WTC11 (cell line): ENCODE measurements at regions not wholly inside any gene's neighbourhood (a gene's known extent, or its start where the extent isn't known, plus 50 kb on each side); places are given as distances from the start of the nearest gene placed in this dataset.

ENCODE experiments used
- ATAC-seq: fragments of 200-7000 bp; cut with Tn5 transposase; 2 replicates; pipeline ENCODE4 v1.10.0; 2021; ENCODE audit warnings: mild to moderate bottlenecking, moderate library complexity
- CTCF ChIA-PET: fragments of 300-600 bp; sonication (Branson Sonifier 250); formaldehyde crosslinking; loops from one replicate; lab custom pipeline; 2021; ENCODE audit warnings: antibody characterized with exemption; lab: Charles Lee
- POLR2A ChIA-PET: fragments of 350-600 bp; sonication (Branson Sonifier 250); formaldehyde crosslinking; loops from one replicate; lab custom pipeline; 2021; ENCODE audit warnings: antibody characterized with exemption; lab: Charles Lee
- DNase-seq: peaks from one replicate; pipeline ENCODE4 v3.0.0; 2021; ENCODE audit warnings: low spot score
- H3K27ac Mint-ChIP-seq: 2 replicates; pipeline ENCODE4 v1.8.0; 2021; ENCODE audit warnings: mixed read lengths
- H3K27me3 Mint-ChIP-seq: 2 replicates; pipeline ENCODE4 v1.8.0; 2021; ENCODE audit warnings: low read depth, mild to moderate bottlenecking, moderate library complexity, mixed read lengths
- H3K36me3 Mint-ChIP-seq: 2 replicates; pipeline ENCODE4 v1.8.0; 2021; ENCODE audit warnings: mixed read lengths
- H3K4me1 Mint-ChIP-seq: 2 replicates; pipeline ENCODE4 v1.8.0; 2022; ENCODE audit warnings: mixed read lengths
- H3K4me3 Mint-ChIP-seq: 2 replicates; pipeline ENCODE4 v1.8.0; 2021; ENCODE audit warnings: mild to moderate bottlenecking, moderate library complexity, mixed read lengths
- H3K9me3 Mint-ChIP-seq: 2 replicates; pipeline ENCODE4 v1.8.0; 2021; ENCODE audit warnings: mixed read lengths
- ARID4B ChIP-seq: sonication (generic); formaldehyde crosslinking; IDR thresholded peaks from 2 replicates; pipeline ENCODE4 v1.8.0; 2023; ENCODE audit warnings: missing genetic modification reagents, mild to moderate bottlenecking, borderline replicate concordance
- ATF6 ChIP-seq: sonication (generic); formaldehyde crosslinking; IDR thresholded peaks from 2 replicates; pipeline ENCODE4 v1.8.1; 2023; ENCODE audit warnings: mild to moderate bottlenecking, missing genetic modification reagents
- ESRRA ChIP-seq: sonication (generic); formaldehyde crosslinking; IDR thresholded peaks from 2 replicates; pipeline ENCODE4 v1.8.1; 2022; ENCODE audit warnings: mild to moderate bottlenecking, missing genetic modification reagents, borderline replicate concordance
- GRHL2 ChIP-seq: fragments of 250-450 bp; sonication (Bioruptor Pico); IDR thresholded peaks from 2 replicates; pipeline ENCODE4 v1.8.0; 2022; ENCODE audit warnings: mild to moderate bottlenecking, moderate library complexity; ENCODE audit not compliant: insufficient replicate concordance, severe bottlenecking
- HMGA2 ChIP-seq: fragments of 250-450 bp; sonication (Bioruptor Pico); IDR thresholded peaks from 2 replicates; pipeline ENCODE4 v1.4.0; 2021; ENCODE audit warnings: mild to moderate bottlenecking, moderate library complexity
- NFATC4 ChIP-seq: fragments of 250-450 bp; sonication (Bioruptor Pico); IDR thresholded peaks from 2 replicates; pipeline ENCODE4 v1.9.0; 2021; ENCODE audit warnings: mild to moderate bottlenecking
- NFE2L1 ChIP-seq: sonication (generic); formaldehyde crosslinking; IDR thresholded peaks from 2 replicates; pipeline ENCODE4 v1.8.1; 2023; ENCODE audit warnings: missing genetic modification reagents
- NFYB ChIP-seq: sonication (generic); formaldehyde crosslinking; conservative IDR thresholded peaks from 2 replicates; pipeline ENCODE4 v1.8.0; 2022; ENCODE audit warnings: low read depth, missing genetic modification reagents
- NR2C2 ChIP-seq: sonication (generic); formaldehyde crosslinking; IDR thresholded peaks from 2 replicates; pipeline ENCODE4 v1.8.0; 2022; ENCODE audit warnings: mild to moderate bottlenecking, missing genetic modification reagents
- RORB ChIP-seq: fragments of 250-450 bp; sonication (Bioruptor Pico); IDR thresholded peaks from 2 replicates; pipeline ENCODE4 v1.9.0; 2021; ENCODE audit warnings: mild to moderate bottlenecking
- ZNF138 ChIP-seq: sonication (generic); formaldehyde crosslinking; conservative IDR thresholded peaks from 2 replicates; pipeline ENCODE4 v1.8.1; 2022; ENCODE audit warnings: mild to moderate bottlenecking, moderate library complexity, missing genetic modification reagents
- ZNF416 ChIP-seq: fragments of 250-450 bp; sonication (Bioruptor Pico); IDR thresholded peaks from 2 replicates; pipeline ENCODE4 v1.9.0; 2021; ENCODE audit warnings: mild to moderate bottlenecking, inconsistent platforms
- TF ChIP-seq, protein P1 (sequence below): sonication (generic); formaldehyde crosslinking; IDR thresholded peaks from 2 replicates; pipeline ENCODE4 v1.8.1; 2022; ENCODE audit warnings: missing genetic modification reagents, borderline replicate concordance
- TF ChIP-seq, protein P2 (sequence below): sonication (generic); formaldehyde crosslinking; IDR thresholded peaks from 2 replicates; pipeline ENCODE4 v1.8.1; 2023; ENCODE audit warnings: mild to moderate bottlenecking, missing genetic modification reagents, moderate library complexity
- TF ChIP-seq, protein P3 (sequence below): fragments of 250-450 bp; sonication (Bioruptor Pico); IDR thresholded peaks from 2 replicates; pipeline ENCODE4 v1.9.0; 2021; ENCODE audit warnings: moderate library complexity, mild to moderate bottlenecking, inconsistent platforms, borderline replicate concordance
- TF ChIP-seq, protein P4 (sequence below): sonication (generic); formaldehyde crosslinking; IDR thresholded peaks from 2 replicates; pipeline ENCODE4 v1.8.1; 2022; ENCODE audit warnings: low read depth, mild to moderate bottlenecking, moderate library complexity, missing genetic modification reagents, borderline replicate concordance

GRCh38 chr21:17393413-17393812 lies 119.4 kb upstream of the CXADR start:
- ChIA-PET CTCF (interaction anchor here (1.5 kb wide), 1 partner anchor 161 kb away, joined by 6 read pairs; no protein-coding TSS in a partner anchor), POLR2A (interaction anchor here (0.6 kb wide), 1 partner anchor 102 kb away, joined by 3 read pairs; no protein-coding TSS in a partner anchor)
- TF ChIP-seq ATF6 (CRISPR knock-in tag) (no peak), RORB (no peak), HMGA2 (CRISPR knock-in tag) (no peak), ARID4B (CRISPR knock-in tag) (no peak), NR2C2 (CRISPR knock-in tag) (no peak), NFE2L1 (CRISPR knock-in tag) (no peak), NFATC4 (CRISPR knock-in tag) (no peak)
- Mint-ChIP-seq H3K36me3 (no peaks in the 10 kb centered on the region), H3K4me1 (peaks cover 1% of the 10 kb centered on the region; the same call in 1 of the 2 replicates), H3K4me3 (no peak overlapping the region), H3K27ac (no peak overlapping the region), H3K27me3 (no peaks in the 10 kb centered on the region), H3K9me3 (no peaks in the 10 kb centered on the region)
- DNase-seq: no peak
- ATAC-seq: no peak

- Mint-ChIP-seq H3K4me3 (no peak overlapping the region), H3K9me3 (no peaks in the 10 kb centered on the region), H3K27me3 (no peaks in the 10 kb centered on the region), H3K27ac (no peak overlapping the region), H3K36me3 (no peaks in the 10 kb centered on the region), H3K4me1 (no peaks in the 10 kb centered on the region)
- TF ChIP-seq NFYB (CRISPR knock-in tag): no peak
- TF ChIP-seq, protein P1, sequence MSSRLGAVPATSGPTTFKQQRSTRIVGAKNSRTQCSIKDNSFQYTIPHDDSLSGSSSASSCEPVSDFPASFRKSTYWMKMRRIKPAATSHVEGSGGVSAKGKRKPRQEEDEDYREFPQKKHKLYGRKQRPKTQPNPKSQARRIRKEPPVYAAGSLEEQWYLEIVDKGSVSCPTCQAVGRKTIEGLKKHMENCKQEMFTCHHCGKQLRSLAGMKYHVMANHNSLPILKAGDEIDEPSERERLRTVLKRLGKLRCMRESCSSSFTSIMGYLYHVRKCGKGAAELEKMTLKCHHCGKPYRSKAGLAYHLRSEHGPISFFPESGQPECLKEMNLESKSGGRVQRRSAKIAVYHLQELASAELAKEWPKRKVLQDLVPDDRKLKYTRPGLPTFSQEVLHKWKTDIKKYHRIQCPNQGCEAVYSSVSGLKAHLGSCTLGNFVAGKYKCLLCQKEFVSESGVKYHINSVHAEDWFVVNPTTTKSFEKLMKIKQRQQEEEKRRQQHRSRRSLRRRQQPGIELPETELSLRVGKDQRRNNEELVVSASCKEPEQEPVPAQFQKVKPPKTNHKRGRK (CRISPR knock-in tag): no peak
- no peak for TF ChIP-seq GRHL2 (CRISPR knock-in tag)
- TF ChIP-seq NR2C2 (CRISPR knock-in tag): no peak
- TF ChIP-seq ARID4B (CRISPR knock-in tag): no peak
- TF ChIP-seq ZNF138 (CRISPR knock-in tag): no peak
- no peak for TF ChIP-seq ZNF416 (CRISPR knock-in tag)
- TF ChIP-seq, protein P2, sequence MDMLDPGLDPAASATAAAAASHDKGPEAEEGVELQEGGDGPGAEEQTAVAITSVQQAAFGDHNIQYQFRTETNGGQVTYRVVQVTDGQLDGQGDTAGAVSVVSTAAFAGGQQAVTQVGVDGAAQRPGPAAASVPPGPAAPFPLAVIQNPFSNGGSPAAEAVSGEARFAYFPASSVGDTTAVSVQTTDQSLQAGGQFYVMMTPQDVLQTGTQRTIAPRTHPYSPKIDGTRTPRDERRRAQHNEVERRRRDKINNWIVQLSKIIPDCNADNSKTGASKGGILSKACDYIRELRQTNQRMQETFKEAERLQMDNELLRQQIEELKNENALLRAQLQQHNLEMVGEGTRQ (CRISPR knock-in tag): no peak
- TF ChIP-seq ESRRA (CRISPR knock-in tag): no peak
- TF ChIP-seq, protein P3, sequence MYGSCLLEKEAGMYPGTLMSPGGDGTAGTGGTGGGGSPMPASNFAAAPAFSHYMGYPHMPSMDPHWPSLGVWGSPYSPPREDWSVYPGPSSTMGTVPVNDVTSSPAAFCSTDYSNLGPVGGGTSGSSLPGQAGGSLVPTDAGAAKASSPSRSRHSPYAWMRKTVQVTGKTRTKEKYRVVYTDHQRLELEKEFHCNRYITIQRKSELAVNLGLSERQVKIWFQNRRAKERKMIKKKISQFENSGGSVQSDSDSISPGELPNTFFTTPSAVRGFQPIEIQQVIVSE (CRISPR knock-in tag): no peak
- TF ChIP-seq, protein P4, sequence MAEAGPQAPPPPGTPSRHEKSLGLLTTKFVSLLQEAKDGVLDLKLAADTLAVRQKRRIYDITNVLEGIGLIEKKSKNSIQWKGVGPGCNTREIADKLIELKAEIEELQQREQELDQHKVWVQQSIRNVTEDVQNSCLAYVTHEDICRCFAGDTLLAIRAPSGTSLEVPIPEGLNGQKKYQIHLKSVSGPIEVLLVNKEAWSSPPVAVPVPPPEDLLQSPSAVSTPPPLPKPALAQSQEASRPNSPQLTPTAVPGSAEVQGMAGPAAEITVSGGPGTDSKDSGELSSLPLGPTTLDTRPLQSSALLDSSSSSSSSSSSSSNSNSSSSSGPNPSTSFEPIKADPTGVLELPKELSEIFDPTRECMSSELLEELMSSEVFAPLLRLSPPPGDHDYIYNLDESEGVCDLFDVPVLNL (CRISPR knock-in tag): no peak
- ATAC-seq (no peak), DNase-seq (no peak)
- CTCF ChIA-PET: no interaction called here
- POLR2A ChIA-PET: no interaction called here
Measured at GRCh38 chr21:17396948-17397347, 115.9 kb upstream of the CXADR start.
